Heart left ventricle (tissue), 16 donors: ENCODE measurements at regions not wholly inside any gene's neighbourhood (a gene's known extent, or its start where the extent isn't known, plus 50 kb on each side); places are given as distances from the start of the nearest gene placed in this dataset.

ENCODE experiments used
- ATAC-seq, 4 donors: fragments of 200-7000 bp; cut with Tn5 transposase; one replicate each; pipeline ENCODE4 v1.9.1; 2020 to 2022; ENCODE audit warnings: moderate library complexity in 4 of 4, mild to moderate bottlenecking in 3 of 4, moderate number of reproducible peaks in 1 of 4
- DNase-seq, 5 donors: peaks; one replicate each; pipeline ENCODE4 v3.0.0-alpha.2; 2020
- H3K27ac ChIP-seq, 12 donors: fragments of 200-600 bp; sonication (generic) in 4 of 12; one replicate each; pipeline versions ENCODE4 v1.5.0 to v1.8.0; 2016 to 2022; ENCODE audit warnings: mild to moderate bottlenecking in 2 of 12
- H3K27me3 ChIP-seq, 9 donors: fragments of 200-600 bp; sonication (generic) in 2 of 9; one replicate each; pipeline versions ENCODE4 v1.5.1 to v1.8.0; 2016 to 2022; ENCODE audit warnings: mild to moderate bottlenecking in 3 of 9
- H3K36me3 ChIP-seq, 9 donors: fragments of 200-600 bp; sonication (generic) in 2 of 9; one replicate each; pipeline versions ENCODE4 v1.5.0 to v1.8.0; 2018 to 2022; ENCODE audit warnings: mild to moderate bottlenecking in 2 of 9
- H3K4me1 ChIP-seq, 12 donors: fragments of 200-600 bp; sonication (generic) in 4 of 12; one replicate each; pipeline versions ENCODE4 v1.5.0 to v1.8.0; 2016 to 2022; ENCODE audit warnings: mild to moderate bottlenecking in 3 of 12
- H3K4me3 ChIP-seq, 12 donors: fragments of 200-600 bp; sonication (generic) in 4 of 12; one replicate each; pipeline versions ENCODE4 v1.5.0 to v1.8.0; 2017 to 2022; ENCODE audit warnings: mild to moderate bottlenecking in 9 of 12, moderate library complexity in 4 of 12
- H3K9me3 ChIP-seq, 12 donors: fragments of 200-600 bp; sonication (generic) in 4 of 12; one replicate each; pipeline versions ENCODE4 v1.5.0 to v1.8.0; 2016 to 2022; ENCODE audit warnings: mild to moderate bottlenecking in 1 of 12
- POLR2A ChIP-seq, 2 donors: fragments of 450-650 bp; IDR thresholded peaks; one replicate each; pipeline ENCODE4 v1.6.1; 2017; ENCODE audit warnings: antibody characterized with exemption in 2 of 2, mild to moderate bottlenecking in 2 of 2, moderate library complexity in 2 of 2
- WGBS, 4 donors: extraction: QIAGEN DNeasy Blood & Tissue Kit in 2 of 4; methylation state at CpG; one replicate each; pipeline versions ENCODE4 v1.1.5 to v1.1.7; 2013 to 2018; 5-methylcytosine and 5-hydroxymethylcytosine counted together
- intact Hi-C, 10 donors: fragments of 100-400 bp; cut with DNase I; formaldehyde crosslinking; loops; one replicate each; pipeline versions ENCODE4 v1.11.1 to v1.14.2; 2022
- TF ChIP-seq, protein P1 (sequence below), 12 donors: fragments of 200-600 bp; sonication (generic) in 4 of 12; IDR thresholded peaks; one replicate each; pipeline versions ENCODE4 v1.5.0 to v1.8.0; 2018 to 2022; ENCODE audit warnings: antibody characterized with exemption in 12 of 12, mild to moderate bottlenecking in 5 of 12
- donor health status: ischemic (EF 13 %, LVEDD 7.1; RV severe dilation, severe dysfunction).
- donor health status: healthy with polysubstance abuse.
- donor health status: DM: no; HTN: yes; CAD: no.
- donor health status: DM: no; HTN: no; CAD: no.
- donor health status: ischemic (EF 25% LVEDD 6.9; RV normal size, moderate dysfunction).
- donor health status: ischemic (EF 25% LVEDD 5.7; RV mildly dilated, moderate dysfunction).
- donor health status: healthy.
- donor health status: DM: yes; HTN: yes; CAD: no.
- donor health status: ischemic (EF 35%, LVEDD 5.7; RV mildly dilated, moderate dysfunction).
- donor health status: nonischemic (EF 11% LVEDD 7.7; RV severe dilation, severe dysfunction).
- donor health status: DM: yes; HTN: yes; CAD: no.
- donor health status: PGD.
- donor health status: ischemic (EF 29% LVEDD 5.4; RV normal size, mild dysfunction).
- donor health status: nonischemic (EF 23%, LVEDD 6.1; RV moderate dilation, normal function).

DNA sequence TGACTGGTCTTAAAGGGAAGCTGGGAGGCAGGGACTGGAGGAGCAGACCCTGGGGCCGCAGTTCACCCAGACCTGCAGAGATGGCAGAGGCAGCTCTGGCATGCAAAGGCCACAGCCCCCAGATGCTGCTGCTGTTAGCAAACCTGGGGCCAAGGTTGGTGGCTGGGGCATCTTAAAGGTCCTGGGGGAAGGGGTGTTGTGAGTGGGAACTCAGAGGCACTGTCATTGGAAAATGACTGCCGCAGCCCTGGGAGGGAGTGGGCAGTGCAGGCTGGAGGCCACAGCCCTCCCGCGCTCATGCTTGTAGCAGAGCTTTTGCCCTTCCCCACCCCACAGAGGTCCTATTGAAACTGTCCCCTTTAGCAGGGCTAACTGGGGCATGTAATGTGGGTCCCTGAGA, 111.8 kb downstream of the CTTN start:
- Histone ChIP-seq H3K27ac (no peak overlapping the region), H3K36me3 (no peaks in the 10 kb centered on the region), H3K4me1 (no peaks in the 10 kb centered on the region), H3K4me3 (no peak overlapping the region), H3K27me3 (no peaks in the 10 kb centered on the region), H3K9me3 (peaks cover 0 to 31% (median 19%) of the 10 kb centered on the region in 12 donors)
- intact Hi-C loops, result no loop called here
- TF ChIP-seq, protein P1, sequence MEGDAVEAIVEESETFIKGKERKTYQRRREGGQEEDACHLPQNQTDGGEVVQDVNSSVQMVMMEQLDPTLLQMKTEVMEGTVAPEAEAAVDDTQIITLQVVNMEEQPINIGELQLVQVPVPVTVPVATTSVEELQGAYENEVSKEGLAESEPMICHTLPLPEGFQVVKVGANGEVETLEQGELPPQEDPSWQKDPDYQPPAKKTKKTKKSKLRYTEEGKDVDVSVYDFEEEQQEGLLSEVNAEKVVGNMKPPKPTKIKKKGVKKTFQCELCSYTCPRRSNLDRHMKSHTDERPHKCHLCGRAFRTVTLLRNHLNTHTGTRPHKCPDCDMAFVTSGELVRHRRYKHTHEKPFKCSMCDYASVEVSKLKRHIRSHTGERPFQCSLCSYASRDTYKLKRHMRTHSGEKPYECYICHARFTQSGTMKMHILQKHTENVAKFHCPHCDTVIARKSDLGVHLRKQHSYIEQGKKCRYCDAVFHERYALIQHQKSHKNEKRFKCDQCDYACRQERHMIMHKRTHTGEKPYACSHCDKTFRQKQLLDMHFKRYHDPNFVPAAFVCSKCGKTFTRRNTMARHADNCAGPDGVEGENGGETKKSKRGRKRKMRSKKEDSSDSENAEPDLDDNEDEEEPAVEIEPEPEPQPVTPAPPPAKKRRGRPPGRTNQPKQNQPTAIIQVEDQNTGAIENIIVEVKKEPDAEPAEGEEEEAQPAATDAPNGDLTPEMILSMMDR (IDR thresholded peaks at IDR 0.05), result no peak
- TF ChIP-seq POLR2A (IDR thresholded peaks at IDR 0.05), result no peak
- WGBS, 4 donors, result 85 to 100% (median 90%) methylated on average over 4 of the region's 4 CpGs
- peak in 1 of 5 donors; percentile 5 for DNase-seq
- ATAC-seq, result no peak

DNA sequence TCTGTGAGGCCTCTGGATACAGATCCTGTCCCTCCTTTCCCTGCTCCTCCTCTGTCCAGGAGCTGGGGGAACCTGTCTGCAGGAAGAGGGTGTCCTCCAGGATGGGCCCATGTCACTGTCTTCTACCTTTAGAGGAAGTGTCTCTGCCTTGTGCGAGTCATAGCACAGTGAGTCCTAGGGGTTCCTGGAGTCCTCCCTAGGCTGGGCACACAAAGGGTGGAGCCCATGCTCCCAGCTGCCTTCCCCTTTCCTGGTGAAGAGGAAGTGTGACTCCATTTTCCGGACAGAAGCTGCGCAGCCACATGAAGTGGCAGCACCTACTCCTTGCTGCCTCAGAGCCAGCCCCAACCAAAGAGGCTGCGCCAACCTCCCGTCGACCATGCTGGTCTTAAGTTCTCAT, 112.2 kb downstream of the CTTN start:
- Histone ChIP-seq H3K27ac (no peak overlapping the region), H3K27me3 (no peaks in the 10 kb centered on the region), H3K4me3 (no peak overlapping the region), H3K4me1 (no peaks in the 10 kb centered on the region), H3K9me3 (peaks cover 0 to 31% (median 19%) of the 10 kb centered on the region in 12 donors), H3K36me3 (no peaks in the 10 kb centered on the region)
- ATAC-seq (no peak), DNase-seq (peak in 2 of 5 donors; percentile 9 to 10)
- intact Hi-C loops, result no loop called here
- WGBS, 4 donors, result 85 to 92% (median 85%) methylated on average over 6 of the region's 6 CpGs
- TF ChIP-seq, protein P1 (IDR thresholded peaks at IDR 0.05), result no peak
- TF ChIP-seq POLR2A (IDR thresholded peaks at IDR 0.05), result no peak

DNA sequence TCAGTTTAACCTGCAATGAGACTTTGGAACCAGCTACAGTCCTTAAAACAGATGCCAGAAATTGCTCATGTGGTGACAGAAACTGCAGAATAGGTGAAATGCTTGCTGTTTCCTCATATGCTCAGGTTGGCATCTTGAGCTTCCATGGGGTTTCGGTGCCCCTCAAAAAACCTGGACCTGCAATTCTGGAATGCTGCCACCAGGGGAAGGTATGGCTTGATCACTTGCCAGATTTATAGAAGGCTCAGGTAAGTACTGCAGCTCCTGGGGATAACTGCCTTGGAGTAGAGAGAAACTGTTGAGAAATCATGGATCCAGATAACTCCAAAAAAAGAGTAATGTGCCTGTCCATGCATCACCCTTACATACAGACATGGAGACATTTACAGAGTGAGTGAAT, 113.0 kb downstream of the CTTN start:
- H3K9me3 ChIP-seq, result peaks cover 0 to 31% (median 19%) of the 10 kb centered on the region in 12 donors
- no peaks in the 10 kb centered on the region for H3K4me1 ChIP-seq
- 78 to 100% (median 93%) methylated on average over 1 of the region's 1 CpG for WGBS, 4 donors
- no peak for DNase-seq
- TF ChIP-seq, protein P1 (IDR thresholded peaks at IDR 0.05), result peak in 3 of 12 donors; percentile 7 to 27 (median 14)
- no peak for TF ChIP-seq POLR2A (IDR thresholded peaks at IDR 0.05)
- no peaks in the 10 kb centered on the region for H3K27me3 ChIP-seq
- H3K27ac ChIP-seq, result no peak overlapping the region
- ATAC-seq, result no peak
- intact Hi-C loops, result no loop called here
- H3K4me3 ChIP-seq, result no peak overlapping the region
- no peaks in the 10 kb centered on the region for H3K36me3 ChIP-seq

DNA sequence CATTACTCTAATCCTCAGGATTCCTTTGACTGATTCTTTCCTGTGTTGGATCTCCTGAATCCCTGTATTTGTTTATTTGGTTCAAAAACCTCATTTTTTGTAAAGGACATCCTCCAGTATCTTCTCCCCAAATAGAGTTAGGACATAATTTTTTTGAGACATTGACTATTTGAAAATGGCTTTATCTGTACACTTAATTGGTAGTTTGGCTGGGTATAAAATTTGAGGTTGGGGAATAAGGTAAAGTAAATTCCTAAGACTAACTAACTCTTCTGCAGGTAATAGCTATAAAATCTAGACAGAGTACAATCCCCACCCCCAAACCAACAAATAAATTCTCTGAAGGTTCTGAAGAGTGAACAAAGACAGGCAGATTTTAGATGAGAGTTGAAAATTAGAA, 114.4 kb downstream of the CTTN start:
- H3K27ac ChIP-seq, result no peak overlapping the region
- TF ChIP-seq, protein P1 (IDR thresholded peaks at IDR 0.05), result no peak
- intact Hi-C loops, result no loop called here

More for the DNA sequence above, 114.4 kb downstream of the CTTN start:
- Histone ChIP-seq H3K9me3 (peaks cover 0 to 31% (median 19%) of the 10 kb centered on the region in 12 donors), H3K27me3 (peaks cover 0 to 8% (median 0%) of the 10 kb centered on the region in 9 donors), H3K4me3 (no peak overlapping the region), H3K36me3 (no peaks in the 10 kb centered on the region), H3K4me1 (no peaks in the 10 kb centered on the region)
- no peak for ATAC-seq
- DNase-seq, result no peak
